ENCODE measurements at regions not wholly inside any gene's neighbourhood (a gene's known extent, or its start where the extent isn't known, plus 50 kb on each side); places are given as distances from the start of the nearest gene placed in this dataset.

- Histone ChIP-seq H3K27me3 (no peaks in the 10 kb centered on the region), H3K36me3 (no peaks in the 10 kb centered on the region), H3K9me3 (no peaks in the 10 kb centered on the region), H3K4me3 (no peak overlapping the region), H3K4me1 (no peaks in the 10 kb centered on the region), H3K27ac (no peak overlapping the region)
- TF ChIP-seq EP300 (IDR thresholded peaks at IDR 0.05; ENCODE audit: low read depth) (no peak), POLR2AphosphoS5 (IDR thresholded peaks at IDR 0.05) (no peak), POLR2A (IDR thresholded peaks at IDR 0.05) (no peak), CTCF (IDR thresholded peaks at IDR 0.05) (no peak)
- WGBS, 2 donors (ENCODE audit: low coverage in 1 of 2) = 80% methylated on average over 6 of the region's 6 CpGs; no CpG with 5 or more reads in 1 of the 2 donors
- no peak for DNase-seq
- intact Hi-C loops (cut with DNase I; ENCODE audit: low total_unique reads) (loop anchor here (5.0 kb wide), 1 partner anchor 1500 kb away; no protein-coding TSS in a partner anchor), in situ Hi-C loops (cut with MboI; ENCODE audit: low pct_ligation_motif_present in 1 of 4, low pct_unique_long_range_greater_than_20kb in 1 of 4, low sequenced_read_pairs in 3 of 4) (no loop called here)
Measured at GRCh38 chr9:12091865-12092527, 601.2 kb upstream of the TYRP1 start.

- H3K36me3 ChIP-seq = no peaks in the 10 kb centered on the region
- in situ Hi-C loops (cut with MboI; ENCODE audit: low pct_ligation_motif_present in 1 of 4, low pct_unique_long_range_greater_than_20kb in 1 of 4, low sequenced_read_pairs in 3 of 4) (no loop called here), intact Hi-C loops (cut with DNase I; ENCODE audit: low total_unique reads) (loop anchor here (5.0 kb wide), 1 partner anchor 1498 kb away; no protein-coding TSS in a partner anchor)
- no peak overlapping the region for H3K27ac ChIP-seq
- 60 to 92% methylated on average over 1 of the region's 1 CpG for WGBS, 2 donors (ENCODE audit: low coverage in 1 of 2)
- no peaks in the 10 kb centered on the region for H3K9me3 ChIP-seq
- no peak for DNase-seq
- no peak for TF ChIP-seq POLR2AphosphoS5 (IDR thresholded peaks at IDR 0.05)
- no peak for TF ChIP-seq EP300 (IDR thresholded peaks at IDR 0.05; ENCODE audit: low read depth)
- no peak for TF ChIP-seq CTCF (IDR thresholded peaks at IDR 0.05)
- TF ChIP-seq POLR2A (IDR thresholded peaks at IDR 0.05) = no peak
- H3K27me3 ChIP-seq = no peaks in the 10 kb centered on the region
- no peak overlapping the region for H3K4me3 ChIP-seq
- no peaks in the 10 kb centered on the region for H3K4me1 ChIP-seq
Measured at GRCh38 chr9:12094046-12094445, 599.1 kb upstream of the TYRP1 start.

- no peak for TF ChIP-seq EP300 (IDR thresholded peaks at IDR 0.05; ENCODE audit: low read depth)
- no peak for TF ChIP-seq POLR2A (IDR thresholded peaks at IDR 0.05)
- no peak for TF ChIP-seq CTCF (IDR thresholded peaks at IDR 0.05)
- no peak for DNase-seq
- Histone ChIP-seq H3K27ac (no peak overlapping the region), H3K4me3 (no peak overlapping the region), H3K36me3 (no peaks in the 10 kb centered on the region), H3K4me1 (no peaks in the 10 kb centered on the region), H3K27me3 (no peaks in the 10 kb centered on the region), H3K9me3 (peaks cover 0 to 5% of the 10 kb centered on the region in 2 donors)
- in situ Hi-C loops (cut with MboI; ENCODE audit: low pct_ligation_motif_present in 1 of 4, low pct_unique_long_range_greater_than_20kb in 1 of 4, low sequenced_read_pairs in 3 of 4) = no loop called here
- WGBS, 2 donors (ENCODE audit: low coverage in 1 of 2) = 54 to 80% methylated on average over 1 to 4 of the region's 4 CpGs
- intact Hi-C loops (cut with DNase I; ENCODE audit: low total_unique reads) = no loop called here
Measured at GRCh38 chr9:12095931-12096330, 597.3 kb upstream of the TYRP1 start.

- no peak for DNase-seq
- H3K27me3 ChIP-seq = no peaks in the 10 kb centered on the region
Measured at GRCh38 chr9:12133416-12133815, 559.8 kb upstream of the TYRP1 start.

More at GRCh38 chr9:12133416-12133815, 559.8 kb upstream of the TYRP1 start:
- in situ Hi-C loops (cut with MboI; ENCODE audit: low pct_ligation_motif_present in 1 of 4, low pct_unique_long_range_greater_than_20kb in 1 of 4, low sequenced_read_pairs in 3 of 4) (no loop called here), intact Hi-C loops (cut with DNase I; ENCODE audit: low total_unique reads) (no loop called here)
- no peaks in the 10 kb centered on the region for H3K4me1 ChIP-seq
- no peak overlapping the region for H3K27ac ChIP-seq
- no peaks in the 10 kb centered on the region for H3K36me3 ChIP-seq
- no peak for TF ChIP-seq POLR2A (IDR thresholded peaks at IDR 0.05)
- TF ChIP-seq EP300 (IDR thresholded peaks at IDR 0.05; ENCODE audit: low read depth) = no peak
- TF ChIP-seq CTCF (IDR thresholded peaks at IDR 0.05) = no peak
- no peak for TF ChIP-seq POLR2AphosphoS5 (IDR thresholded peaks at IDR 0.05)
- H3K4me3 ChIP-seq = no peak overlapping the region
- H3K9me3 ChIP-seq = peaks cover 0 to 12% of the 10 kb centered on the region in 2 donors
- 71 to 84% methylated on average over 2 of the region's 2 CpGs for WGBS, 2 donors (ENCODE audit: low coverage in 1 of 2)

All from transverse colon (tissue), 4 donors.